OCI-LY3 (cell line): ENCODE measurements at regions not wholly inside any gene's neighbourhood (a gene's known extent, or its start where the extent isn't known, plus 50 kb on each side); places are given as distances from the start of the nearest gene placed in this dataset.
A peak's percentile ranks its signal among the peaks of the same experiment; 100 is the strongest.

Experiments used
- H2AFZ ChIP-seq: fragments of 200-600, 300-600 bp; shearing (Covaris generic); 2 replicates; pipeline ENCODE4 v1.6.0; 2014; ENCODE audit warnings: antibody characterized with exemption, low read depth, low read length
- H3K27ac ChIP-seq: fragments of 200-600, 300-600 bp; sonication (generic); 2 replicates; pipeline ENCODE4 v1.5.1; 2014; ENCODE audit warnings: mild to moderate bottlenecking, low read length, moderate library complexity, mixed read lengths
- H3K27me3 ChIP-seq: fragments of 200-600, 300-600 bp; sonication (generic); 2 replicates; pipeline ENCODE4 v1.6.1; 2014; ENCODE audit warnings: low read depth, low read length, mixed read lengths
- H3K36me3 ChIP-seq: fragments of 200-600, 300-600 bp; sonication (generic); replicated peaks from 2 replicates; pipeline ENCODE3; 2014; ENCODE audit warnings: low read depth, low read length, mixed read lengths
- H3K4me1 ChIP-seq: fragments of 300-600, 200-600 bp; sonication (generic); 2 replicates; pipeline ENCODE4 v1.6.1; 2014; ENCODE audit warnings: low read length, mixed read lengths
- H3K4me2 ChIP-seq: fragments of 200-600, 300-600 bp; sonication (generic); 2 replicates; pipeline ENCODE4 v1.6.1; 2014; ENCODE audit warnings: low read length, mixed read lengths
- H3K4me3 ChIP-seq: fragments of 300-600, 200-600 bp; sonication (generic); 2 replicates; pipeline ENCODE4 v1.5.1; 2014; ENCODE audit warnings: antibody characterized with exemption, mild to moderate bottlenecking, low read length, moderate library complexity
- H3K79me2 ChIP-seq: fragments of 300-600, 200-600 bp; shearing (Covaris generic); 2 replicates; pipeline ENCODE4 v1.6.1; 2014; ENCODE audit warnings: mild to moderate bottlenecking, low read length, mixed read lengths
- H3K9ac ChIP-seq: fragments of 300-600, 200-600 bp; shearing (Covaris generic); 2 replicates; pipeline ENCODE4 v1.6.0; 2014; ENCODE audit warnings: mild to moderate bottlenecking, low read length, moderate library complexity
- H3K9me3 ChIP-seq: fragments of 200-600, 300-600 bp; shearing (Covaris generic); 2 replicates; pipeline ENCODE4 v1.6.1; 2014; ENCODE audit warnings: low read length, mixed read lengths; ENCODE audit not compliant: insufficient read depth
- H4K20me1 ChIP-seq: fragments of 200-600, 300-600 bp; sonication (generic); 2 replicates; pipeline ENCODE4 v1.6.1; 2016; ENCODE audit warnings: low read length, mixed read lengths; ENCODE audit not compliant: insufficient read depth
- CTCF ChIP-seq: fragments of 200-600, 300-600 bp; sonication (generic); IDR thresholded peaks from 2 replicates; pipeline ENCODE4 v1.5.1; 2014; ENCODE audit warnings: antibody characterized with exemption, low read length, low read depth
- EZH2phosphoT487 ChIP-seq: fragments of 200-600 bp; shearing (Covaris generic); IDR thresholded peaks from 2 replicates; pipeline ENCODE4 v1.6.1; 2018; ENCODE audit warnings: antibody characterized with exemption, mixed run types, low read depth

- H3K4me1 ChIP-seq = peaks cover 9% of the 10 kb centered on the region; the same call in 1 of the 2 replicates
- H3K9me3 ChIP-seq = no peaks in the 10 kb centered on the region
- no peaks in the 10 kb centered on the region for H3K36me3 ChIP-seq
- H3K4me2 ChIP-seq = no peak overlapping the region
- H3K9ac ChIP-seq = no peak overlapping the region
- no peak overlapping the region for H3K4me3 ChIP-seq
- TF ChIP-seq CTCF (no peak), EZH2phosphoT487 (no peak)
- no peak overlapping the region for H3K27ac ChIP-seq
- peak overlapping the region; percentile 52; the same call in 1 of the 2 replicates for H2AFZ ChIP-seq
- H3K79me2 ChIP-seq = no peaks in the 10 kb centered on the region
- no peaks in the 10 kb centered on the region for H3K27me3 ChIP-seq
- H4K20me1 ChIP-seq = no peaks in the 10 kb centered on the region
Measured at GRCh38 chr4:31236639-31237173, 516.5 kb downstream of the PCDH7 start.

GRCh38 chr4:31237233-31237632, 517.1 kb downstream of the PCDH7 start:
- no peak overlapping the region for H3K4me2 ChIP-seq
- TF ChIP-seq EZH2phosphoT487 (no peak), CTCF (no peak)
- H3K9me3 ChIP-seq = no peaks in the 10 kb centered on the region
- no peak overlapping the region for H2AFZ ChIP-seq
- H3K36me3 ChIP-seq = no peaks in the 10 kb centered on the region
- no peaks in the 10 kb centered on the region for H3K27me3 ChIP-seq
- H3K9ac ChIP-seq = no peak overlapping the region
- H3K4me1 ChIP-seq = peaks cover 9% of the 10 kb centered on the region; the same call in 1 of the 2 replicates
- no peaks in the 10 kb centered on the region for H4K20me1 ChIP-seq
- no peak overlapping the region for H3K4me3 ChIP-seq
- no peak overlapping the region for H3K27ac ChIP-seq
- H3K79me2 ChIP-seq = no peaks in the 10 kb centered on the region

- Histone ChIP-seq H4K20me1 (no peaks in the 10 kb centered on the region), H3K4me2 (no peak overlapping the region), H3K27ac (no peak overlapping the region), H3K9ac (no peak overlapping the region), H3K9me3 (no peaks in the 10 kb centered on the region), H3K36me3 (no peaks in the 10 kb centered on the region), H3K4me1 (no peaks in the 10 kb centered on the region), H3K27me3 (no peaks in the 10 kb centered on the region), H2AFZ (no peak overlapping the region), H3K4me3 (no peak overlapping the region), H3K79me2 (no peaks in the 10 kb centered on the region)
- TF ChIP-seq CTCF (no peak), EZH2phosphoT487 (no peak)
Measured at GRCh38 chr4:31239886-31240285, 519.7 kb downstream of the PCDH7 start.

- H3K4me2 ChIP-seq = no peak overlapping the region
- no peak for TF ChIP-seq CTCF
- TF ChIP-seq EZH2phosphoT487 = no peak
- no peak overlapping the region for H3K27ac ChIP-seq
- H3K79me2 ChIP-seq = no peaks in the 10 kb centered on the region
- no peak overlapping the region for H3K9ac ChIP-seq
- no peaks in the 10 kb centered on the region for H3K27me3 ChIP-seq
- no peak overlapping the region for H2AFZ ChIP-seq
- no peaks in the 10 kb centered on the region for H3K4me1 ChIP-seq
- no peak overlapping the region for H3K4me3 ChIP-seq
- H4K20me1 ChIP-seq = no peaks in the 10 kb centered on the region
- H3K36me3 ChIP-seq = no peaks in the 10 kb centered on the region
- no peaks in the 10 kb centered on the region for H3K9me3 ChIP-seq
Measured at GRCh38 chr4:31241504-31242106, 521.4 kb downstream of the PCDH7 start.
